WTC11 (cell line): ENCODE measurements at regions not wholly inside any gene's neighbourhood (a gene's known extent, or its start where the extent isn't known, plus 50 kb on each side); places are given as distances from the start of the nearest gene placed in this dataset.

ENCODE experiments used
- ATAC-seq: fragments of 200-7000 bp; cut with Tn5 transposase; 2 replicates; pipeline ENCODE4 v1.10.0; 2021; ENCODE audit warnings: mild to moderate bottlenecking, moderate library complexity
- CTCF ChIA-PET: fragments of 300-600 bp; sonication (Branson Sonifier 250); formaldehyde crosslinking; loops from one replicate; lab custom pipeline; 2021; ENCODE audit warnings: antibody characterized with exemption; lab: Charles Lee
- POLR2A ChIA-PET: fragments of 350-600 bp; sonication (Branson Sonifier 250); formaldehyde crosslinking; loops from one replicate; lab custom pipeline; 2021; ENCODE audit warnings: antibody characterized with exemption; lab: Charles Lee
- DNase-seq: peaks from one replicate; pipeline ENCODE4 v3.0.0; 2021; ENCODE audit warnings: low spot score
- H3K27ac Mint-ChIP-seq: 2 replicates; pipeline ENCODE4 v1.8.0; 2021; ENCODE audit warnings: mixed read lengths
- H3K27me3 Mint-ChIP-seq: 2 replicates; pipeline ENCODE4 v1.8.0; 2021; ENCODE audit warnings: low read depth, mild to moderate bottlenecking, moderate library complexity, mixed read lengths
- H3K36me3 Mint-ChIP-seq: 2 replicates; pipeline ENCODE4 v1.8.0; 2021; ENCODE audit warnings: mixed read lengths
- H3K4me1 Mint-ChIP-seq: 2 replicates; pipeline ENCODE4 v1.8.0; 2022; ENCODE audit warnings: mixed read lengths
- H3K4me3 Mint-ChIP-seq: 2 replicates; pipeline ENCODE4 v1.8.0; 2021; ENCODE audit warnings: mild to moderate bottlenecking, moderate library complexity, mixed read lengths
- H3K9me3 Mint-ChIP-seq: 2 replicates; pipeline ENCODE4 v1.8.0; 2021; ENCODE audit warnings: mixed read lengths
- CREB1 ChIP-seq: sonication (generic); formaldehyde crosslinking; IDR thresholded peaks from 2 replicates; pipeline ENCODE4 v1.8.0; 2023; ENCODE audit warnings: mild to moderate bottlenecking, missing genetic modification reagents
- CTCF ChIP-seq: fragments of 200-600 bp; IDR thresholded peaks from 2 replicates; pipeline ENCODE4 v1.8.0; 2022; ENCODE audit warnings: antibody characterized with exemption
- E2F1 ChIP-seq: sonication (generic); formaldehyde crosslinking; IDR thresholded peaks from 2 replicates; pipeline ENCODE4 v1.8.0; 2022; ENCODE audit warnings: mild to moderate bottlenecking, missing genetic modification reagents
- FOXK1 ChIP-seq: sonication (generic); formaldehyde crosslinking; IDR thresholded peaks from 2 replicates; pipeline ENCODE4 v1.8.0; 2022; ENCODE audit warnings: mild to moderate bottlenecking, moderate library complexity, missing genetic modification reagents
- HMGXB4 ChIP-seq: sonication (generic); formaldehyde crosslinking; IDR thresholded peaks from 2 replicates; pipeline ENCODE4 v1.8.1; 2023; ENCODE audit warnings: mild to moderate bottlenecking, moderate library complexity, missing genetic modification reagents
- NR1H2 ChIP-seq: sonication (generic); formaldehyde crosslinking; IDR thresholded peaks from 2 replicates; pipeline ENCODE4 v1.9.0; 2021; ENCODE audit warnings: mild to moderate bottlenecking, moderate library complexity, missing genetic modification reagents
- NR3C1 ChIP-seq: sonication (generic); formaldehyde crosslinking; conservative IDR thresholded peaks from 2 replicates; pipeline ENCODE4 v1.8.1; 2023; ENCODE audit warnings: low read depth, mild to moderate bottlenecking, missing genetic modification reagents
- PREB ChIP-seq: sonication (generic); formaldehyde crosslinking; IDR thresholded peaks from 2 replicates; pipeline ENCODE4 v1.8.1; 2022; ENCODE audit warnings: mild to moderate bottlenecking, missing genetic modification reagents, moderate library complexity, borderline replicate concordance
- SOX15 ChIP-seq: fragments of 250-450 bp; sonication (Bioruptor Pico); IDR thresholded peaks from 2 replicates; pipeline ENCODE4 v1.9.0; 2021; ENCODE audit warnings: mild to moderate bottlenecking
- TCF7 ChIP-seq: sonication (generic); formaldehyde crosslinking; IDR thresholded peaks from 2 replicates; pipeline ENCODE4 v1.8.0; 2022; ENCODE audit warnings: mild to moderate bottlenecking, low read depth, missing genetic modification reagents, moderate library complexity
- ZNF281 ChIP-seq: sonication (generic); formaldehyde crosslinking; IDR thresholded peaks from 2 replicates; pipeline ENCODE4 v1.8.0; 2023; ENCODE audit warnings: mild to moderate bottlenecking, missing genetic modification reagents
- ZNF317 ChIP-seq: sonication (generic); formaldehyde crosslinking; IDR thresholded peaks from 2 replicates; pipeline ENCODE4 v1.8.1; 2023; ENCODE audit warnings: low read depth, mild to moderate bottlenecking, moderate library complexity, missing genetic modification reagents, borderline replicate concordance
- ZNF416 ChIP-seq: fragments of 250-450 bp; sonication (Bioruptor Pico); IDR thresholded peaks from 2 replicates; pipeline ENCODE4 v1.9.0; 2021; ENCODE audit warnings: mild to moderate bottlenecking, inconsistent platforms
- ZNF671 ChIP-seq: fragments of 250-450 bp; sonication (Bioruptor Pico); IDR thresholded peaks from 2 replicates; pipeline ENCODE4 v1.8.0; 2021; ENCODE audit warnings: mild to moderate bottlenecking
- TF ChIP-seq, protein P1 (sequence below): sonication (generic); formaldehyde crosslinking; IDR thresholded peaks from 2 replicates; pipeline ENCODE4 v1.8.1; 2022; ENCODE audit warnings: low read depth, missing genetic modification reagents, borderline replicate concordance
- TF ChIP-seq, protein P2 (sequence below): sonication (generic); formaldehyde crosslinking; IDR thresholded peaks from 2 replicates; pipeline ENCODE4 v1.8.0; 2022; ENCODE audit warnings: mild to moderate bottlenecking, missing genetic modification reagents
- TF ChIP-seq, protein P3 (sequence below): sonication (generic); formaldehyde crosslinking; IDR thresholded peaks from 2 replicates; pipeline ENCODE4 v1.8.0; 2022; ENCODE audit warnings: mild to moderate bottlenecking, missing genetic modification reagents
- TF ChIP-seq, protein P4 (sequence below): sonication (generic); formaldehyde crosslinking; IDR thresholded peaks from 2 replicates; pipeline ENCODE4 v1.8.1; 2023; ENCODE audit warnings: mild to moderate bottlenecking, missing genetic modification reagents, moderate library complexity
- TF ChIP-seq, protein P5 (sequence below): fragments of 250-450 bp; sonication (Bioruptor Pico); IDR thresholded peaks from 2 replicates; pipeline ENCODE4 v1.8.0; 2021; ENCODE audit warnings: mild to moderate bottlenecking

GRCh38 chr6:141475259-141475658 is 657.5 kb upstream of the GJE1 start (continued):
- TF ChIP-seq PREB (no peak), SOX15 (CRISPR knock-in tag) (no peak), TCF7 (CRISPR knock-in tag) (no peak), CTCF (no peak), ZNF416 (no peak), ZNF317 (CRISPR knock-in tag) (no peak)
- TF ChIP-seq, protein P1, sequence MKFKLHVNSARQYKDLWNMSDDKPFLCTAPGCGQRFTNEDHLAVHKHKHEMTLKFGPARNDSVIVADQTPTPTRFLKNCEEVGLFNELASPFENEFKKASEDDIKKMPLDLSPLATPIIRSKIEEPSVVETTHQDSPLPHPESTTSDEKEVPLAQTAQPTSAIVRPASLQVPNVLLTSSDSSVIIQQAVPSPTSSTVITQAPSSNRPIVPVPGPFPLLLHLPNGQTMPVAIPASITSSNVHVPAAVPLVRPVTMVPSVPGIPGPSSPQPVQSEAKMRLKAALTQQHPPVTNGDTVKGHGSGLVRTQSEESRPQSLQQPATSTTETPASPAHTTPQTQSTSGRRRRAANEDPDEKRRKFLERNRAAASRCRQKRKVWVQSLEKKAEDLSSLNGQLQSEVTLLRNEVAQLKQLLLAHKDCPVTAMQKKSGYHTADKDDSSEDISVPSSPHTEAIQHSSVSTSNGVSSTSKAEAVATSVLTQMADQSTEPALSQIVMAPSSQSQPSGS: no peak
- TF ChIP-seq, all 79 proteins: peak for 0

GRCh38 chr6:141472162-141472928 is 660.4 kb upstream of the GJE1 start:
- H3K36me3 Mint-ChIP-seq: peaks cover 84% of the 10 kb centered on the region
- CTCF ChIA-PET: interaction anchor here (1.5 kb wide), 1 partner anchor 11 kb away, joined by 3 read pairs; no protein-coding TSS in a partner anchor
- ATAC-seq: peak; percentile 91

More at GRCh38 chr6:141472162-141472928, 660.4 kb upstream of the GJE1 start:
- DNase-seq: peak; percentile 25
- POLR2A ChIA-PET: no interaction called here
- H3K27me3 Mint-ChIP-seq: no peaks in the 10 kb centered on the region; the same call in 1 of the 2 replicates
- H3K4me1 Mint-ChIP-seq: peaks cover 47% of the 10 kb centered on the region
- peak overlapping the region; percentile 97 for H3K27ac Mint-ChIP-seq
- no peak overlapping the region for H3K4me3 Mint-ChIP-seq
- H3K9me3 Mint-ChIP-seq: peaks cover 77% of the 10 kb centered on the region
- TF ChIP-seq ZNF671 (CRISPR knock-in tag) (no peak), FOXK1 (CRISPR knock-in tag) (0 out of 2 replicates have a peak, but pooled peaks have one; percentile 28), CREB1 (no peak), HMGXB4 (CRISPR knock-in tag) (no peak), ZNF416 (no peak), NR1H2 (no peak), NR3C1 (CRISPR knock-in tag) (no peak), E2F1 (no peak), SOX15 (CRISPR knock-in tag) (no peak), ZNF281 (CRISPR knock-in tag) (no peak)
- TF ChIP-seq, protein P2, sequence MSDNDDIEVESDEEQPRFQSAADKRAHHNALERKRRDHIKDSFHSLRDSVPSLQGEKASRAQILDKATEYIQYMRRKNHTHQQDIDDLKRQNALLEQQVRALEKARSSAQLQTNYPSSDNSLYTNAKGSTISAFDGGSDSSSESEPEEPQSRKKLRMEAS (CRISPR knock-in tag): no peak
- TF ChIP-seq, protein P3, sequence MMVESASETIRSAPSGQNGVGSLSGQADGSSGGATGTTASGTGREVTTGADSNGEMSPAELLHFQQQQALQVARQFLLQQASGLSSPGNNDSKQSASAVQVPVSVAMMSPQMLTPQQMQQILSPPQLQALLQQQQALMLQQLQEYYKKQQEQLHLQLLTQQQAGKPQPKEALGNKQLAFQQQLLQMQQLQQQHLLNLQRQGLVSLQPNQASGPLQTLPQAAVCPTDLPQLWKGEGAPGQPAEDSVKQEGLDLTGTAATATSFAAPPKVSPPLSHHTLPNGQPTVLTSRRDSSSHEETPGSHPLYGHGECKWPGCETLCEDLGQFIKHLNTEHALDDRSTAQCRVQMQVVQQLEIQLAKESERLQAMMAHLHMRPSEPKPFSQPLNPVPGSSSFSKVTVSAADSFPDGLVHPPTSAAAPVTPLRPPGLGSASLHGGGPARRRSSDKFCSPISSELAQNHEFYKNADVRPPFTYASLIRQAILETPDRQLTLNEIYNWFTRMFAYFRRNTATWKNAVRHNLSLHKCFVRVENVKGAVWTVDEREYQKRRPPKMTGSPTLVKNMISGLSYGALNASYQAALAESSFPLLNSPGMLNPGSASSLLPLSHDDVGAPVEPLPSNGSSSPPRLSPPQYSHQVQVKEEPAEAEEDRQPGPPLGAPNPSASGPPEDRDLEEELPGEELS: no peak
- TF ChIP-seq, protein P4, sequence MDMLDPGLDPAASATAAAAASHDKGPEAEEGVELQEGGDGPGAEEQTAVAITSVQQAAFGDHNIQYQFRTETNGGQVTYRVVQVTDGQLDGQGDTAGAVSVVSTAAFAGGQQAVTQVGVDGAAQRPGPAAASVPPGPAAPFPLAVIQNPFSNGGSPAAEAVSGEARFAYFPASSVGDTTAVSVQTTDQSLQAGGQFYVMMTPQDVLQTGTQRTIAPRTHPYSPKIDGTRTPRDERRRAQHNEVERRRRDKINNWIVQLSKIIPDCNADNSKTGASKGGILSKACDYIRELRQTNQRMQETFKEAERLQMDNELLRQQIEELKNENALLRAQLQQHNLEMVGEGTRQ: peak; percentile 68
- TF ChIP-seq, protein P5, sequence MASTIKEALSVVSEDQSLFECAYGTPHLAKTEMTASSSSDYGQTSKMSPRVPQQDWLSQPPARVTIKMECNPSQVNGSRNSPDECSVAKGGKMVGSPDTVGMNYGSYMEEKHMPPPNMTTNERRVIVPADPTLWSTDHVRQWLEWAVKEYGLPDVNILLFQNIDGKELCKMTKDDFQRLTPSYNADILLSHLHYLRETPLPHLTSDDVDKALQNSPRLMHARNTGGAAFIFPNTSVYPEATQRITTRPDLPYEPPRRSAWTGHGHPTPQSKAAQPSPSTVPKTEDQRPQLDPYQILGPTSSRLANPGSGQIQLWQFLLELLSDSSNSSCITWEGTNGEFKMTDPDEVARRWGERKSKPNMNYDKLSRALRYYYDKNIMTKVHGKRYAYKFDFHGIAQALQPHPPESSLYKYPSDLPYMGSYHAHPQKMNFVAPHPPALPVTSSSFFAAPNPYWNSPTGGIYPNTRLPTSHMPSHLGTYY: no peak
